Retinal pigment epithelial cell (primary cell): ENCODE measurements at regions not wholly inside any gene's neighbourhood (a gene's known extent, or its start where the extent isn't known, plus 50 kb on each side); places are given as distances from the start of the nearest gene placed in this dataset.

Experiments
- DNase-seq: peaks from one replicate; pipeline ENCODE4 v3.0.0-alpha.2; 2010; ENCODE audit warnings: low read depth
- H3K4me3 ChIP-seq: 2 replicates; pipeline ENCODE4 v1.5.1; 2011; ENCODE audit warnings: mild to moderate bottlenecking, low read length, control low read depth, moderate library complexity
- TF ChIP-seq, protein P1 (sequence below): conservative IDR thresholded peaks from 2 replicates; pipeline ENCODE4 v1.5.1; 2011; ENCODE audit warnings: low read depth, low read length, control low read depth, inconsistent platforms

DNA sequence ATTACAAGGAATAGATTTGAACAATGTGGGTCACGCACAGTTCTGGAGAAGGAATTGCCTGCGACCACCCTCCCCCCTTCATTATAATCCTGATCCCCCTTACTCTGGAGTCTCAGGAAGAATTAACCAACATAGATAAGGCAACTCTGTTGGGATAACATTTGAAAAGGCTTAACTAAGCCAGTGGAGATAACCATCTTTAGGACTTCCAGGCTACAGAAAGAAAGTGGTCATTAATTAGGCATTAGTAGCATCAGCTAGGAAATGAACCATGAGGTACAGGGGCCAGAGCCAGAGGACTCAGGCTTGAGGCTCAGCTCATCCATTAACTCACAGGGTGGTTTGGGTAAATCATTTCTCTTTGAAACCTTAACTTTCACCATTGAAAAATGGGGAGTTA, 720.0 kb upstream of the API5 start:
- H3K4me3 ChIP-seq = no peak overlapping the region
- TF ChIP-seq, protein P1, sequence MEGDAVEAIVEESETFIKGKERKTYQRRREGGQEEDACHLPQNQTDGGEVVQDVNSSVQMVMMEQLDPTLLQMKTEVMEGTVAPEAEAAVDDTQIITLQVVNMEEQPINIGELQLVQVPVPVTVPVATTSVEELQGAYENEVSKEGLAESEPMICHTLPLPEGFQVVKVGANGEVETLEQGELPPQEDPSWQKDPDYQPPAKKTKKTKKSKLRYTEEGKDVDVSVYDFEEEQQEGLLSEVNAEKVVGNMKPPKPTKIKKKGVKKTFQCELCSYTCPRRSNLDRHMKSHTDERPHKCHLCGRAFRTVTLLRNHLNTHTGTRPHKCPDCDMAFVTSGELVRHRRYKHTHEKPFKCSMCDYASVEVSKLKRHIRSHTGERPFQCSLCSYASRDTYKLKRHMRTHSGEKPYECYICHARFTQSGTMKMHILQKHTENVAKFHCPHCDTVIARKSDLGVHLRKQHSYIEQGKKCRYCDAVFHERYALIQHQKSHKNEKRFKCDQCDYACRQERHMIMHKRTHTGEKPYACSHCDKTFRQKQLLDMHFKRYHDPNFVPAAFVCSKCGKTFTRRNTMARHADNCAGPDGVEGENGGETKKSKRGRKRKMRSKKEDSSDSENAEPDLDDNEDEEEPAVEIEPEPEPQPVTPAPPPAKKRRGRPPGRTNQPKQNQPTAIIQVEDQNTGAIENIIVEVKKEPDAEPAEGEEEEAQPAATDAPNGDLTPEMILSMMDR = no peak

DNA sequence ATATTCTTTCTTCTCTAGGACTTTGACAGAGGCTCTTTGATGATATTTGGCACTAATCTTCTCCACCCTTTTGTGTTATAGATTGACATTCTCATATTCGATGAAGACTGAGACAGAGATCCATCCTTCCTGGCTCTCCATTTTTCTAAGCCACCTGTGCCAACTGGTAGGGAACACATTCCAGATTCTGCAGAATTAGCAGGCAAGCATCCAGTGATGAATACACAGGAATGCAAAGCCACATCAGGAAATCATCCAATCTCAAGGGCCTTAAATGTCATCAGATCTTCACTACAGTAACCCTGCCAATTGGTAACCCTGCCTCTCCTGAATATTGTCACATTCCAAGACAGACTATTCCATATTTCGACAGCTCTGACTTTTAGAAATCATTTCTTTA, 718.4 kb upstream of the API5 start:
- TF ChIP-seq, protein P1 = no peak
- no peak overlapping the region for H3K4me3 ChIP-seq
- DNase-seq = no peak

More for the DNA sequence above, 720.0 kb upstream of the API5 start:
- no peak for DNase-seq

DNA sequence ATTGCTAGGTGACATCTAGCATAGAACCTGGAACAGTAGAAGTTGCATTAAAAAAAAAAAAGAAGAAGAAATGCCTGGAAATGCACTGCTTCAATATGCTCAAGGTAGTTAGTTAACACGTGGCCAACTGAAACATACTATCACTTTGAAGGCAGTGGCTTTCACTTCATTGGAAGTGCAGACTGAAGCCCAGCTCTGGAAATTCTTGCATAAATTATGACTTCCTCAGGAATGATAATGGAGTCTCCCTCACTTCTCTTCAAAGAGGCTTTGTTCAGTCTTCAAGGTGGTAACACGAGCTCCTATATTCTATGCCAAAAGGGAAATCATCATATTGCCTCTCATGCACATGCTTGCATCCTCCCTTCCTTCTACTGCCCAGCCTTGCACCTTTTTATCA, 715.9 kb upstream of the API5 start:
- no peak overlapping the region for H3K4me3 ChIP-seq
- TF ChIP-seq, protein P1 = no peak
- no peak for DNase-seq

DNA sequence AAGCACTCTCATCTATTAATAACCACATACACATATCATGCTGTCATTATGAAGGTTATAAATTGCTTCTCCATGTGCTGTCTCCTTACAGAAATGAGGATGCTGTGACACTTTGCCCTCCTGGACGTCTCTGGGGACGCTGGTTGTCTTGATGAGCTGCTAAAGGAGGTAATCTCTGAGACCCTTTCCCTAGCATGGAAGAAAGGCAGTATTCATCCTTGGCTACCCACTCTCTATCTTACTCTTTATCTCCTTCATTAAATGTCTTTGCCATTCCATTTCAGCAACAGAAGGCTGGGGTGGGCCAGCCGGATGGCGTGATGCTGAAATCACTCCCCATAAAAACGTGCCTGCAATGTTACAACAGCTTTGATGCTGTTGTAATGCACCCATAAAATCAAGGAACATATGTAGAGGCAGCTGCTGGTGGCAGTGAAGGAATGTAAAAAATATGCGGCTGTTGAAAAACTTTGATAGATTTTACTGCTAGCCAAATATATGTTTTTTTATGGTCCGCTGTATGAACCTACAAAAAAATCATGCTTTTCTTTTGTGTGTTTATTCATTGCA, 715.1 kb upstream of the API5 start:
- H3K4me3 ChIP-seq = no peak overlapping the region
- TF ChIP-seq, protein P1 = no peak
- DNase-seq = no peak

DNA sequence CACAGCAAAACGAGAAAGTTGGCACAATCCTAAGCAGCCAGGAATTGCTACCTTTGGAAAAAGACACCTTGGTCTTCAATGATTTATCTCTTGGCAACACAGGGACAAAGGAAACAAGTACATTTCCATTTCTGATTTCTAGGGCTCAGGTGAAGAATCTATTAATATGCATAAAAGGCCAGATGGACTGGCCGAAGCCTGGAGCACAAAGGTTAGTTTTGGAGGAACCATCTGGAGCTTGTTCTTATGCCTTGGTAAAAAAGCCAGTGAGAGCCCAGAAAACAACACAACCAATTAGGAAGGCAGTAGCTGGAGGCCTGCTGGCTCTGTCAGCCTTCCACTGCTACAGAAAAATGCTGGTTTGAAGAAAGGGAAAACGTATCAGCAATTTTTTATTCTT, 713.5 kb upstream of the API5 start:
- DNase-seq = no peak
- TF ChIP-seq, protein P1 = no peak
- no peak overlapping the region for H3K4me3 ChIP-seq

DNA sequence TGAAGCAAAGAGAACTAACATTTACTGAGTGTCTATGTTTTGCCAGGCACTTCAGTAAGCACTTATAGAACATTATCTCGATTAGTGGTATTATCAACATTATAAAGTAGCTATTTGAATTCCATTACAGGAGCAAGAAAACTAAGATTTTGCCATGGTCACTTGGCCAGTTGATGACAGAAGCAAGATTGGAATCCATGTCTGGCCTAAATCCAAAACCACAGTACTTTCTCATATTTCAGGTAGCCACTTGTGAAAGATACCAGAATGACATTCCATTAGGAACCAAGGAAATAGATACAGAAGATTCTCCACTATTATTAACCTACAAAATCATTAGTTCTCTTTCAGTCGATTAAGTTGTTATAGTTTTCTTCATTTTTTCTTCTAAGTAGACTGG, 691.0 kb upstream of the API5 start:
- H3K4me3 ChIP-seq = no peak overlapping the region
- no peak for DNase-seq
- TF ChIP-seq, protein P1 = no peak

DNA sequence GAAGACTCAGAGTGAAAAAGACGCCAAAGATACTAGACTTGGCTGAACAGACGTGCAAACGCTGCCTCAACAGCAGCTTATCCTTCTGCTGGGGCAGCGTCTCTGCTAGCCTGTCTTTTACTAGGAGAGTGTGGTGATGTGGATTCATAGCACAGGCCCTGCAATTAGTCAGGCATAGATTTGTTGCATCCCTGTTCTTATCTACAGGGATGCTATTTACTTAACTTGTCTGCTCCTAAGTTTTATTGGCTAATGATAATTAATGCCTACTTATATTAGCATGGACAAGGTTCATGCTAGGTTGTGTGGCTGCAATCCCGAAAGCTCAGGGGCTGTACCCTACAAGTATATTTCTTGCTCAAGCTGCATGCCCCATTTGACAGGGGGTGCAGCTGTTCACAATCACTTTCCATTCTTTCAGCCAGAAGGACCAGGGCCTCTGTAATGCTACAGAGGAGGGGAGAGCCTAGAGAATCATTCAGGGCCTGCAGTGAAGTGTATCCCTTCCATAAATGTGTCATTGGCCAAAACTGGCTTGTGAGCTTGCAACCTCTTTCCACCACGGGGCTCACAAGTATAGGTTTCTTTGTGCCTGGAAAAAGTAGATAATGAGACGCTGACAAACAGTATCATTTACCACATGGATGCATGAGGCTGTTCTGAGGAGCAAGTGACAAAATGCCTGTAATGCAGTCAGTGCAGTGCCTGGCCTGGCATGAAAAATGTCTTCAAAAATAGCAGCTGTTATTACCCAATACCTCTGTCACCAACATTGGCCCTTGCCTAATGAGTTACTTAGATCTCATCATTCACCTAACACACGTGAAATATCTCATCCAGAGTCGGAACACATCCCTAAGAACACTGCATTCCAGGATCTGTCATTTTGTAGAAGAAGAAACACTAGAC, 685.8 kb upstream of the API5 start:
- TF ChIP-seq, protein P1 = no peak
- DNase-seq = no peak
- no peak overlapping the region for H3K4me3 ChIP-seq
